Panc1 (cell line): ENCODE measurements at regions not wholly inside any gene's neighbourhood (a gene's known extent, or its start where the extent isn't known, plus 50 kb on each side); places are given as distances from the start of the nearest gene placed in this dataset.

Experiments used
- CTCF ChIP-seq: fragments of 450-650 bp; IDR thresholded peaks from 2 replicates; pipeline ENCODE4 v1.5.1; 2017; ENCODE audit warnings: mild to moderate bottlenecking
- POLR2AphosphoS5 ChIP-seq: IDR thresholded peaks from 2 replicates; pipeline ENCODE4 v1.6.1; 2012; ENCODE audit warnings: mild to moderate bottlenecking, low read depth, low read length, moderate library complexity
- REST ChIP-seq, 2 experiments: IDR thresholded peaks; 2 replicates each; pipeline ENCODE4 v1.6.1; 2011 to 2012; ENCODE audit warnings: low read depth in 2 of 2, control low read depth in 1 of 2, low read length in 1 of 2, mild to moderate bottlenecking in 1 of 2, moderate library complexity in 1 of 2; ENCODE audit not compliant: insufficient read depth in 1 of 2
- SIN3A ChIP-seq: IDR thresholded peaks from 2 replicates; pipeline ENCODE4 v1.6.1; 2012; ENCODE audit warnings: low read depth, mild to moderate bottlenecking, low read length, moderate library complexity, borderline replicate concordance; ENCODE audit not compliant: insufficient read depth
- TCF7L2 ChIP-seq: IDR thresholded peaks from 2 replicates; pipeline ENCODE4 v1.6.1; 2011; ENCODE audit warnings: mild to moderate bottlenecking, low read depth, low read length, inconsistent platforms

GRCh38 chr12:90167518-90168208 lies 459.0 kb upstream of the ATP2B1 start:
- TF ChIP-seq CTCF (no peak), TCF7L2 (no peak), POLR2AphosphoS5 (no peak), REST (IDR thresholded peaks at IDR 0.05; ENCODE audit: insufficient read depth in 1 of 2, low read depth in 2 of 2, low read length in 1 of 2) (no peak), SIN3A (no peak)
